Skin epidermis (tissue), 12 donors: ENCODE measurements at regions not wholly inside any gene's neighbourhood (a gene's known extent, or its start where the extent isn't known, plus 50 kb on each side); places are given as distances from the start of the nearest gene placed in this dataset.
"Not testable (repeated sequence)": the region's sequence is repeated elsewhere in the genome, so short reads cannot be mapped to it uniquely, and the experiment has no call there.

Experiments
- H3K27ac ChIP-seq, 21 experiments: fragments of 200-600 bp; sonication (generic) in 11 of 21; one replicate each; pipeline ENCODE4 v1.5.0; 2020; ENCODE audit warnings: mild to moderate bottlenecking in 3 of 21, inconsistent platforms in 2 of 21, moderate library complexity in 2 of 21
- H3K4me3 ChIP-seq, 7 experiments: fragments of 200-600 bp; sonication (generic) in 2 of 7; one replicate each; pipeline ENCODE4 v1.5.0; 2020; ENCODE audit warnings: inconsistent platforms in 2 of 7, mild to moderate bottlenecking in 2 of 7, moderate library complexity in 1 of 7

DNA sequence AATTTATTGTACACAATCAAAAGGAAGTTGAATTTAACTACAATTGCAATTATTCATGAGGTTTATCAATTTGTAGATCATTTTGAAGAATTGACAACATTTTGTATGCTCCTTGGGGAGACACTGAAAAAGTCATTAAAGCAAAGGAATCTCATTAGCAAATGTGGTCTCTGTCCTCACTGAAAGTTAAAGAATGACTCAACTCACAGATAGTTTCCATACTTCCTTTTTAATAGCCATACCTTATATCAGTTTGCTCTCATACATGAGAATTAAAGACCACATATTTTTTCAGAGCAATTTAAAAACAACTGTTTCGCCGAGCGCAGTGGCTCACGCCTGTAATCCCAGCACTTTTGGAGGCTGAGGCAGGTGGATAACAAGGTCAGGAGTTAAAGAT, 55.1 kb upstream of the KIF2A start:
- not testable (repeated sequence) for H3K27ac ChIP-seq, H3K4me3 ChIP-seq

- not testable (repeated sequence) for H3K27ac ChIP-seq, H3K4me3 ChIP-seq
These were observed 53.5 kb upstream of the KIF2A start for GRCh38 chr5:62252519-62252918.

DNA sequence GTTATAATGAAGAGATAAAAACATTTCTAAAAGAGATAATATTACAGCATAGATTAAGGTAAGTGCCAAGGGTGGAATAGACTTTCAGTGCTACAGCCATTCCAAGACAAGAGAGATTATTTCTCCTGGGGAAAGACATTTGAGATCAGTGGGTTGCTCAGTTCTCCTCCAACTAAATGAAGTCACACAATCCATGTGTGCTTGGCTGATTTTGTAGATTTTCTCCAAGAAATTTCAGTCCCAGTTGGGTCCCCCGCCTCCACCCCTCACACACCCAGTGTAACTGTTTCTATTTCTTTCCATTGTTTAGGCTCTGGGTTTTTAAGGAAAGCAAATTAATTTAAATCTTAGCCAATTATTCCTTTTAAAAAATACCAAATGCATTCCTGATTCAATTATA, 50.5 kb upstream of the KIF2A start:
- not testable (repeated sequence) for H3K4me3 ChIP-seq
- H3K27ac ChIP-seq = peak overlapping the region in 3 of 21 experiments; percentile 47 to 83 (median 53)

GRCh38 chr5:62256161-62257019, 49.6 kb upstream of the KIF2A start:
- H3K4me3 ChIP-seq = no peak overlapping the region
- H3K27ac ChIP-seq = peak overlapping the region in 11 of 21 experiments; percentile 6 to 83 (median 49)
